HL-60/S4 treated with retinoic acid at 250 ng/mL for 4 days and 3 days (cell line): ENCODE measurements at regions not wholly inside any gene's neighbourhood (a gene's known extent, or its start where the extent isn't known, plus 50 kb on each side); places are given as distances from the start of the nearest gene placed in this dataset.

Source experiments
- in situ Hi-C: fragments of 300-500 bp; cut with MboI; formaldehyde crosslinking; loops from 2 replicates; pipeline ENCODE4 v1.7.0; 2022; ENCODE audit warnings: low sequenced_read_pairs

GRCh38 chr18:78769502-78770105 lies 210.0 kb upstream of the SALL3 start:
- in situ Hi-C loops, result no loop called here

GRCh38 chr18:78770139-78770822 lies 209.3 kb upstream of the SALL3 start:
- in situ Hi-C loops, result no loop called here

- in situ Hi-C loops, result no loop called here
Observed at GRCh38 chr18:78770823-78771139, 208.8 kb upstream of the SALL3 start.

GRCh38 chr18:78771496-78772359 lies 207.9 kb upstream of the SALL3 start:
- in situ Hi-C loops, result no loop called here

GRCh38 chr18:78772360-78773302 lies 207.0 kb upstream of the SALL3 start:
- in situ Hi-C loops, result no loop called here

- in situ Hi-C loops, result no loop called here
Observed at GRCh38 chr18:78773303-78773755, 206.3 kb upstream of the SALL3 start.

- in situ Hi-C loops, result no loop called here
Observed at GRCh38 chr18:78773819-78774218, 205.8 kb upstream of the SALL3 start.

- in situ Hi-C loops, result no loop called here
Observed at GRCh38 chr18:78774741-78775141, 204.9 kb upstream of the SALL3 start.

GRCh38 chr18:78776151-78776550 lies 203.5 kb upstream of the SALL3 start:
- in situ Hi-C loops, result no loop called here

GRCh38 chr18:78776706-78777285 lies 202.8 kb upstream of the SALL3 start:
- in situ Hi-C loops, result no loop called here

GRCh38 chr18:78777992-78778391 lies 201.6 kb upstream of the SALL3 start:
- in situ Hi-C loops, result no loop called here

- in situ Hi-C loops, result no loop called here
Observed at GRCh38 chr18:78778651-78779050, 201.0 kb upstream of the SALL3 start.

- in situ Hi-C loops, result no loop called here
Observed at GRCh38 chr18:78779996-78780718, 199.5 kb upstream of the SALL3 start.

GRCh38 chr18:78780719-78781600 lies 198.7 kb upstream of the SALL3 start:
- in situ Hi-C loops, result no loop called here

- in situ Hi-C loops, result no loop called here
Observed at GRCh38 chr18:78781601-78781960, 198.0 kb upstream of the SALL3 start.

GRCh38 chr18:78782951-78783563 lies 196.6 kb upstream of the SALL3 start:
- in situ Hi-C loops, result no loop called here

- in situ Hi-C loops, result no loop called here
Observed at GRCh38 chr18:78783564-78783960, 196.1 kb upstream of the SALL3 start.

GRCh38 chr18:78784861-78785260 lies 194.8 kb upstream of the SALL3 start:
- in situ Hi-C loops, result no loop called here
